Hematopoietic multipotent progenitor cell (in vitro differentiated cells): ENCODE measurements at regions not wholly inside any gene's neighbourhood (a gene's known extent, or its start where the extent isn't known, plus 50 kb on each side); places are given as distances from the start of the nearest gene placed in this dataset.
"Not testable (repeated sequence)": the region's sequence is repeated elsewhere in the genome, so short reads cannot be mapped to it uniquely, and the experiment has no call there.

Source experiments
- DNase-seq, 3 donors: peaks; one replicate each; pipeline ENCODE4 v3.0.0-alpha.2; 2011 to 2015; ENCODE audit warnings: low read depth in 2 of 3, low spot score in 2 of 3

DNA sequence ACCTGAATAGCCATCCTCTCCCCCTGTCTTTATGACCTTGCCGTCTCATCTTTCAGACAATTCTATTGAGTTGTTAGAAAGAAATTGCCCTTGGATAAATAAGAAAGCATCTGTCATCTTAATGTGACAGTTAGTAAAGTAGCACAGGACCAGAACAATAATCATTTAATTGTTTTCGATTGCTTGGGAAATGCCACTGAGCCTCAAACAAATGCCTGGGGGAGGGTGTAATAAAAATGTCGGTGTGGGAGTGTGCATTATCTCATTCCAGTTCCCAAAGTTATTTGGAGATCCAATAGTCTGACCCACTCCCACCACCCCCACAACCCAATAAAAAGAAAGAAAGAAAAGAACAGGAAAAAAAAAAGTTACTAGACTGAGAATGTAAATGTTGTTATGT lies 509.3 kb upstream of the LRRC7 start:
- no peak for DNase-seq

GRCh38 chr1:69070660-69071373 lies 496.9 kb upstream of the LRRC7 start:
- DNase-seq, result no peak

GRCh38 chr1:69073176-69073575 lies 494.5 kb upstream of the LRRC7 start:
- DNase-seq, result peak in 1 of 3 donors; percentile 1

- no peak for DNase-seq
Measured at GRCh38 chr1:69076631-69077030, 491.1 kb upstream of the LRRC7 start.

DNA sequence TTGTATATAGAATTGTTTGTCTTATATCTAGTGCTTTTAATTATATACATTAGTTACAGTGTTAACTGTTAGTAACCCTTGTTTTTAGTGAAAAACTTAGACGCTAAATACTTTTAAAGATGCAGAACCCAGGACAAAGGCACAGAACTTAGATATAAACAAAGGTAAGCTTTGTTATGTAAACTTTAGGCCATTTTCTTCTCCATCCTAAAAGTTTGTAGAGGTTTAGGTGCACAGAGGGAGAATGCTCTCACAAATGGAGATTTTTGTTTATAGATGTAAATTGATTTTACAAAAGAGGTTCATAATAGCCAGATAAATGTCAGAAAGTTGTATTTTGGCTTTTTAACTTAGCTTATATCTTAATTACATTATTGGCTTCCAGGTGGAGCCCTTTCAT lies 490.5 kb upstream of the LRRC7 start:
- DNase-seq, result no peak

GRCh38 chr1:69077633-69078032 lies 490.1 kb upstream of the LRRC7 start:
- no peak for DNase-seq

DNA sequence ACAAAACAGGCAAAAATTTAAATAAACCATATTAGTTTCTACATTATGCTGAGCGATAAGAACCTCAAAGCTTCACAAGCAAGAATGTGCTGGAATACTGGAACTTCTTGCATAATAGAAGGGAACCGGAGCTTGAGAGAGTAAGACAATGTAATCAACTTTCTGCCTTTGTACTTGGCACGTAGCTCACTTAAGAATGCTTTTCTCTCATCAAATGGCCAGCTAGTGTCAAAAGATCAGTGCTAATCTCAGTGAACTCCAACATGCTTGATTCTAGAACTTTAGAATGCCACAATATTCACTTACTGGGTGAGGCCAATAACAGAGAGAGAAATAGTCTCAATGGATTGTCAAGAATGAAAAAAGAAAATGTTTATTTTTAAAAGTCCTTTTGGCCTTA lies 486.1 kb upstream of the LRRC7 start:
- no peak for DNase-seq

- no peak for DNase-seq
Measured at GRCh38 chr1:69082312-69082711, 485.4 kb upstream of the LRRC7 start.

GRCh38 chr1:69086148-69086547 lies 481.6 kb upstream of the LRRC7 start:
- no peak for DNase-seq

- no peak for DNase-seq
Measured at GRCh38 chr1:69088571-69088970, 479.2 kb upstream of the LRRC7 start.

DNA sequence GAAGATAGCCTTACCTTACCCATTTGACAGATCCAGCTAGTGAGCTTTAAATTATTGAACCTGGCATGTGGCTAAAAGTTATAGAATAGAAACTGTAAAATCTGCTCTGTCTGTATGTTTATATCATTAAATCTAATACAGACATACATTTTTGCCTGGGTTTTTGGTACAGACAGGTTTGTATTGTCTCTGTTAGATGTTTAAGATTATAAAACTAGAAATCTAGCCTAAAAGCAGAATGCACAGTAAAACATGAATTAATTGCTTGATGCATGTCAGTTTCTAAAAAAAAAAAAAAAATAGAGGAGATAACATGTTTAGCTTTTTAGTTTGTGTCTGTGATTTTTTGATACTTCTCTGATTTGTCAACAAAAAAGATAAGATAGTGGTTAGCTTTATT lies 477.6 kb upstream of the LRRC7 start:
- no peak for DNase-seq

GRCh38 chr1:69090752-69091151 lies 477.0 kb upstream of the LRRC7 start:
- DNase-seq, result no peak

DNA sequence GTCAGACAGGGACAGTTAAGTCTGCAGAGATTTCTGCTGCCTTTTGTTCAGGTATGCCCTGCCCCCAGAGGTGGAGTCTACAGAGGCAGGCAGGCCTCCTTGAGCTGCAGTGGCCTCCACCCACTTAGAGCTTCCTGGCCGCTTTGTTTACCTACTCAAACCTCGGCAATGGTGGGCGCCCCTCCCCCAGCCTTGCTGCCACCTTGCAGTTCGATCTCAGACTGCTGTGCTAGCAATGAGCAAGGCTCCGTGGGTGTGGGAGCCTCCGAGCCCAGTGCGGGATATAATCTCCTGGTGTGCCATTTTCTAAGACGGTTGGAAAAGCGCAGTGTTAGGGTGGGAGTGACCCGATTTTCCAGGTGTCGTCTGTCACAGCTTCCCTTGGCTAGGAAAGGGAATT lies 465.7 kb upstream of the LRRC7 start:
- DNase-seq, result not testable (repeated sequence)

GRCh38 chr1:69103213-69103612 lies 464.5 kb upstream of the LRRC7 start:
- no peak for DNase-seq

DNA sequence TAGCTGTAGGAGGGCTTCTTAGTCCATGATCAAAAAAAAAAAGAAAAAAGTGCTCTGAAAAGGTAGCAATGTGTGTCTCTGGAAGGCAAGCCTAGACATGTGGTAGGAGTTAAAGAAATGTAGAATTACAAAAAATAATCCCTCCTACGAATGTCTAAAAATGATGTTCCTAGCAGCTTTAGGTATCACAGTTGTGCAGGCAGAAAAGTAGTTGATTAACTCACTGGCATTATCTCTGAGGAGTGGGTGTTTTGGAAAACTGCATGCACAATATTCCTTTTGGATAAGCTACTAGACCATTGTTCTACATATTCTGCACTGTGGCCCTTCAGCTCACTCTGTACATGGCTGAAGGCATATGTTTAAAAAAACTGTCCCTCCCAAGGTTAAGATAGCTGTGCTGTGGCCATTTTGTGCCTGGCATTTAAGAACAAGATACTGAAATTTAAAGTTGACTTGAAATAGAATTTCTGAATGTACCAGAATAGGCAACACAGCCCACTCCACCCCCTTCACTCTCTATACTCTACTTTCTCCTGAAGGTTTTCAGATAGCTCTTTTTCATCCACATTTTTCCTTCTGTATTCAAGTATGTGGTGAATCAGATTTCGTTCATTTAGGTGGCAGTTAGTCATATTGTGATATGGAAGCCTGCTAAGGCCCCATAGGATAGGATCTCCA lies 463.9 kb upstream of the LRRC7 start:
- DNase-seq, result no peak

- DNase-seq, result no peak
Measured at GRCh38 chr1:69104894-69105293, 462.8 kb upstream of the LRRC7 start.

DNA sequence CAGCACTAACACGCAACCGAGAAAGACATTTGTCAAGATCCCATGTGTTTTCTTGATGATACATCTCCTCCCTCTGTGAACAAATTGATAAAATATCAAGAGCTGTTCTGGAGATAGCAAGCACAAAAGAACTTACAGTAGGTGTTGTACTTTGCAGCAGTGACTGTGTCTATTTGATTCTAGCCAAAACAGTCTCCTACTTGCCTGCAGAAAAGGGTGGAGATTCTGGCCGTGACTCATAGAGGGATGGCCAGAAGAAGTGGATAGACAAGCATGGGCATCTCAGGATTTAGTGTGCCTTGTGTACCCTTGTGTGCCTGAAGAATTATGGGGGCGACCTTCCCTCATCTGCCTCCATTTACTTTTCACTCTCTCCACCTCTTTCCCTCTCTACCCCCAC lies 458.4 kb upstream of the LRRC7 start:
- no peak for DNase-seq

DNA sequence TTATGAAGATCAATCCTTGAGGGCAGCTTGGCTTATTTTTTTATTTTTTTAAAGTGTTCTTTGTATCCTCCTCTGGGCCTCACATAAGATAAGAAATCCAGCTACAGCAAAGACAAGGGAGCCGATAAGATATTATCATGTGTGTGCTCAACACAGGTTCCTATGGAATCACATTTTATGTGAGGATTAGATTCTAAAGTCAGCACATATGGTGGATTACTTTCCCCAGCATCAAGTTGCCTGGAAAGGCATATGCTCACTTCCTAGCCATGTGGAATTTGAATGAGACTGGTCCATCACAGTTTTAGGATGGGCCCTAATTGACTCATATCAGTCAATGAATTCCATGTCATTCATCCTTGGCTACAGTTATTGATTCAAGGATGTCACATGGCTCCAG lies 456.9 kb upstream of the LRRC7 start:
- no peak for DNase-seq

- DNase-seq, result not testable (repeated sequence)
Measured at GRCh38 chr1:69120126-69120741, 447.5 kb upstream of the LRRC7 start.

GRCh38 chr1:69120817-69121216 lies 446.9 kb upstream of the LRRC7 start:
- no peak for DNase-seq

DNA sequence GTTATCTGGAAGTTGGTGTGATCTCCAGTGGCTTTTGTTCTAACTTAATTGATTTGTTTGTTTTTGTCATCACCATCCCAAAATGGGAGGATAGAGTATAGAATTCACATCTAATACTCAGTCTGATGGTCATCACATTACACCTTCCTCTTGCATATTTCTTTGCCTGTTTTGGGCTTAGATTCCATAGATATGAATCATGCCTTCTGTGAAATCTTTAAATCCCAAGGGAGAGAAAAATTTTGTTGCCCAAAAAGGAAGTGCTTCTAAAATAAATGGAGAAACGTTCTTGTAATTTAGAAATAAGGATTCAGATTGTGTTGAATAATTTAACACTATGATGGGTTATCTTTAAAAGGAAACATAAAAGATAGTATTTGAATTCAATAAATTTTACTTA lies 446.0 kb upstream of the LRRC7 start:
- DNase-seq, result no peak

- DNase-seq, result no peak
Measured at GRCh38 chr1:69122373-69122772, 445.3 kb upstream of the LRRC7 start.
